ENCODE measurements at regions not wholly inside any gene's neighbourhood (a gene's known extent, or its start where the extent isn't known, plus 50 kb on each side); places are given as distances from the start of the nearest gene placed in this dataset.

- H3K9ac ChIP-seq (ENCODE audit: low read depth in 1 of 2, low read length in 2 of 2) = no peak overlapping the region
- H3K36me3 ChIP-seq (ENCODE audit: control insufficient read depth in 4 of 4, insufficient read depth in 3 of 4, low read depth in 1 of 4, low read length in 3 of 4) = no peaks in the 10 kb centered on the region
- peaks cover 0 to 2% (median 0%) of the 10 kb centered on the region in 4 donors for H3K9me3 ChIP-seq (ENCODE audit: control insufficient read depth in 4 of 4, low read length in 3 of 4)
- no peak overlapping the region for H3K27ac ChIP-seq (ENCODE audit: low read depth in 1 of 2, low read length in 2 of 2)
- H3K4me1 ChIP-seq (ENCODE audit: control insufficient read depth in 4 of 4, insufficient read depth in 4 of 4, low read length in 3 of 4) = no peaks in the 10 kb centered on the region
- WGBS = 67% methylated on average over 2 of the region's 2 CpGs
- no peak for DNase-seq (ENCODE audit: low spot score)
- H3K4me3 ChIP-seq (ENCODE audit: low read depth in 1 of 3, low read length in 3 of 3) = no peak overlapping the region
- H3K27me3 ChIP-seq (ENCODE audit: control insufficient read depth in 4 of 4, insufficient read depth in 4 of 4, low read length in 3 of 4) = no peaks in the 10 kb centered on the region
- TF ChIP-seq FOXA1 (IDR thresholded peaks at IDR 0.05) (no peak), REST (IDR thresholded peaks at IDR 0.05) (peak; percentile 36)
These were observed 85.0 kb downstream of the HPGD start for GRCh38 chr4:174437324-174437723.

GRCh38 chr4:174436377-174436776 lies 85.9 kb downstream of the HPGD start:
- Histone ChIP-seq H3K27me3 (ENCODE audit: control insufficient read depth in 4 of 4, insufficient read depth in 4 of 4, low read length in 3 of 4) (no peaks in the 10 kb centered on the region), H3K36me3 (ENCODE audit: control insufficient read depth in 4 of 4, insufficient read depth in 3 of 4, low read depth in 1 of 4, low read length in 3 of 4) (no peaks in the 10 kb centered on the region), H3K9me3 (ENCODE audit: control insufficient read depth in 4 of 4, low read length in 3 of 4) (peaks cover 0 to 2% (median 0%) of the 10 kb centered on the region in 4 donors), H3K27ac (ENCODE audit: low read depth in 1 of 2, low read length in 2 of 2) (no peak overlapping the region), H3K4me1 (ENCODE audit: control insufficient read depth in 4 of 4, insufficient read depth in 4 of 4, low read length in 3 of 4) (no peaks in the 10 kb centered on the region), H3K4me3 (ENCODE audit: low read depth in 1 of 3, low read length in 3 of 3) (no peak overlapping the region), H3K9ac (ENCODE audit: low read depth in 1 of 2, low read length in 2 of 2) (no peak overlapping the region)
- WGBS = 91% methylated on average over 1 of the region's 1 CpG
- no peak for DNase-seq (ENCODE audit: low spot score)
- TF ChIP-seq ATF3 (IDR thresholded peaks at IDR 0.05) (no peak), RAD21 (IDR thresholded peaks at IDR 0.05) (no peak), HNF4G (IDR thresholded peaks at IDR 0.05) (no peak), YY1 (IDR thresholded peaks at IDR 0.05) (no peak), RXRA (IDR thresholded peaks at IDR 0.05) (no peak), FOXA2 (IDR thresholded peaks at IDR 0.05) (no peak), MAX (IDR thresholded peaks at IDR 0.05) (no peak), SP1 (IDR thresholded peaks at IDR 0.05) (no peak), ZBTB33 (IDR thresholded peaks at IDR 0.05) (no peak), CTCF (IDR thresholded peaks at IDR 0.05; ENCODE audit: low read depth, low read length, missing input control) (no peak), FOXA1 (IDR thresholded peaks at IDR 0.05) (no peak), NR2F2 (IDR thresholded peaks at IDR 0.05) (no peak), REST (IDR thresholded peaks at IDR 0.05) (no peak)

Measured in liver (tissue), 8 donors.